ENCODE measurements at regions not wholly inside any gene's neighbourhood (a gene's known extent, or its start where the extent isn't known, plus 50 kb on each side); places are given as distances from the start of the nearest gene placed in this dataset.

DNA sequence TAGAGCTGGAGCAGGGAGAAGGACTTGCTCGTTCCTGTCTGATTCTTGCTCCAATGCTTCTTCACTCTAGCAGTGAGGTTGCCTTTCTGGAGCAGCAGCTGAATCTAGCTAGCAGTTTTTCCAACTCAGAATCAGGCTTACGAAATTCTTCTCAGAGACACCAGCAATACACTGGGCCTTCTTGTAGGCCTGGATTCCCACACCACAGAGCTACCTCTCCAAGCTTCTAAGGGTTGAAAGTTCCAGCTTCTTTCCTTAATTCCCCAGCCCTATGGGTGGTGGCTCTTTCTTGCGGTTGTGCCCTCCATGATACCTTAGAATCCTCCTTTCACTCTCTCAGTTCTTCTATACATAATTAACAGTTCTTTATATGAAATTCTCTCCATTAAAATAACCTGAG is 586.6 kb downstream of the INHBA start:
- TF ChIP-seq, protein P1, sequence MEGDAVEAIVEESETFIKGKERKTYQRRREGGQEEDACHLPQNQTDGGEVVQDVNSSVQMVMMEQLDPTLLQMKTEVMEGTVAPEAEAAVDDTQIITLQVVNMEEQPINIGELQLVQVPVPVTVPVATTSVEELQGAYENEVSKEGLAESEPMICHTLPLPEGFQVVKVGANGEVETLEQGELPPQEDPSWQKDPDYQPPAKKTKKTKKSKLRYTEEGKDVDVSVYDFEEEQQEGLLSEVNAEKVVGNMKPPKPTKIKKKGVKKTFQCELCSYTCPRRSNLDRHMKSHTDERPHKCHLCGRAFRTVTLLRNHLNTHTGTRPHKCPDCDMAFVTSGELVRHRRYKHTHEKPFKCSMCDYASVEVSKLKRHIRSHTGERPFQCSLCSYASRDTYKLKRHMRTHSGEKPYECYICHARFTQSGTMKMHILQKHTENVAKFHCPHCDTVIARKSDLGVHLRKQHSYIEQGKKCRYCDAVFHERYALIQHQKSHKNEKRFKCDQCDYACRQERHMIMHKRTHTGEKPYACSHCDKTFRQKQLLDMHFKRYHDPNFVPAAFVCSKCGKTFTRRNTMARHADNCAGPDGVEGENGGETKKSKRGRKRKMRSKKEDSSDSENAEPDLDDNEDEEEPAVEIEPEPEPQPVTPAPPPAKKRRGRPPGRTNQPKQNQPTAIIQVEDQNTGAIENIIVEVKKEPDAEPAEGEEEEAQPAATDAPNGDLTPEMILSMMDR (IDR thresholded peaks at IDR 0.05), result no peak
- Histone ChIP-seq H4K20me1 (ENCODE audit: insufficient read depth, low read length) (no peaks in the 10 kb centered on the region), H3K36me3 (replicated peaks in 1 of 2; ENCODE audit: control insufficient read depth in 1 of 2, insufficient read depth in 2 of 2, low read length in 2 of 2) (no peaks in the 10 kb centered on the region), H3K9me3 (replicated peaks in 1 of 2; ENCODE audit: control insufficient read depth in 1 of 2, insufficient read depth in 1 of 2, low read length in 2 of 2) (no peaks in the 10 kb centered on the region), H2AFZ (ENCODE audit: insufficient read depth, low read depth, low read length, poor library complexity, severe bottlenecking) (no peak overlapping the region), H3K4me3 (replicated peaks in 1 of 3; ENCODE audit: low read depth in 2 of 3, low read length in 3 of 3) (no peak overlapping the region), H3K27ac (ENCODE audit: low read depth in 1 of 2, low read length in 2 of 2) (no peak overlapping the region), H3K4me1 (ENCODE audit: control insufficient read depth in 1 of 2, insufficient read depth in 2 of 2, low read length in 2 of 2) (no peaks in the 10 kb centered on the region), H3K9ac (ENCODE audit: insufficient read depth, low read length, poor library complexity, severe bottlenecking) (no peak overlapping the region), H3K4me2 (replicated peaks; ENCODE audit: extremely low read depth, low read length, poor library complexity, severe bottlenecking) (no peak overlapping the region), H3K27me3 (ENCODE audit: control insufficient read depth in 2 of 2, insufficient read depth in 2 of 2, low read length in 2 of 2) (no peaks in the 10 kb centered on the region), H3K79me2 (ENCODE audit: insufficient read depth, low read length) (no peaks in the 10 kb centered on the region)
- no peaks in the 10 kb centered on the region for H3K4me1 Mint-ChIP-seq
- H3K36me3 Mint-ChIP-seq, result no peaks in the 10 kb centered on the region
- H3K27ac Mint-ChIP-seq, result no peak overlapping the region
- no peaks in the 10 kb centered on the region for H3K27me3 Mint-ChIP-seq (ENCODE audit: low read depth in 3 of 3)
- no peak for DNase-seq
- H3K9me3 Mint-ChIP-seq, result peaks cover 0 to 10% (median 2%) of the 10 kb centered on the region in 7 donors
- intact Hi-C loops (cut with micrococcal nuclease), result no loop called here
- H3K4me3 Mint-ChIP-seq, result no peak overlapping the region
- 79% methylated on average over 2 of the region's 3 CpGs for WGBS (ENCODE audit: insufficient coverage)

DNA sequence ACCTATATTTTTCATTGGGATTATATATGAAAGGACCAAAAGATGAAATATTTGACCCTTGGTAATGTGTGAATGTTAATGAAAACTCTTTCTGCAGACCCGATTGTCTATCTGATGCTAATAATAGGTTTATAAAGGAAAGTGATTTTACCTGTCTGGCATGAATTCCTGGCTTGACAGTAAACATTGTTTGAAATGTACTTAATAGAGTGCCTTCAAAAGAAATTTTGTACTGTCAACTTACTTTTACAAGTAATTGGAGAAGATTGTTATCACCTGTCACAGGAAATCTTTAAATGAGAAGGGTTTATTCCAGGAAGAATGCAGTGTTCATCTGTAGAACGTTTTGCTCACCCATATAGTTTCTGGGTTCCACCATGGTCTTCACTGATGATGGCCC is 588.2 kb downstream of the INHBA start:
- no peak overlapping the region for H3K4me3 Mint-ChIP-seq
- H3K79me2 ChIP-seq (ENCODE audit: insufficient read depth, low read length), result no peaks in the 10 kb centered on the region
- peaks cover 0 to 3% (median 2%) of the 10 kb centered on the region in 7 donors for H3K9me3 Mint-ChIP-seq
- no peaks in the 10 kb centered on the region for H3K36me3 Mint-ChIP-seq
- no peaks in the 10 kb centered on the region for H3K27me3 Mint-ChIP-seq (ENCODE audit: low read depth in 3 of 3)
- intact Hi-C loops (cut with micrococcal nuclease), result no loop called here
- H3K9ac ChIP-seq (ENCODE audit: insufficient read depth, low read length, poor library complexity, severe bottlenecking), result no peak overlapping the region
- no peak overlapping the region for H3K27ac ChIP-seq (ENCODE audit: low read depth in 1 of 2, low read length in 2 of 2)
- 64% methylated on average over 1 of the region's 2 CpGs for WGBS (ENCODE audit: insufficient coverage)
- H3K4me3 ChIP-seq (replicated peaks in 1 of 3; ENCODE audit: low read depth in 2 of 3, low read length in 3 of 3), result no peak overlapping the region
- H3K4me2 ChIP-seq (replicated peaks; ENCODE audit: extremely low read depth, low read length, poor library complexity, severe bottlenecking), result no peak overlapping the region
- H3K4me1 ChIP-seq (ENCODE audit: control insufficient read depth in 1 of 2, insufficient read depth in 2 of 2, low read length in 2 of 2), result no peaks in the 10 kb centered on the region
- no peaks in the 10 kb centered on the region for H3K9me3 ChIP-seq (replicated peaks in 1 of 2; ENCODE audit: control insufficient read depth in 1 of 2, insufficient read depth in 1 of 2, low read length in 2 of 2)
- TF ChIP-seq, protein P1 (IDR thresholded peaks at IDR 0.05), result no peak
- no peaks in the 10 kb centered on the region for H3K27me3 ChIP-seq (ENCODE audit: control insufficient read depth in 2 of 2, insufficient read depth in 2 of 2, low read length in 2 of 2)
- no peaks in the 10 kb centered on the region for H4K20me1 ChIP-seq (ENCODE audit: insufficient read depth, low read length)
- no peak overlapping the region for H3K27ac Mint-ChIP-seq
- no peak overlapping the region for H2AFZ ChIP-seq (ENCODE audit: insufficient read depth, low read depth, low read length, poor library complexity, severe bottlenecking)
- DNase-seq, result no peak
- H3K36me3 ChIP-seq (replicated peaks in 1 of 2; ENCODE audit: control insufficient read depth in 1 of 2, insufficient read depth in 2 of 2, low read length in 2 of 2), result no peaks in the 10 kb centered on the region
- no peaks in the 10 kb centered on the region for H3K4me1 Mint-ChIP-seq

Measured in CD14-positive monocyte (primary cell).